HEK293T (cell line): ENCODE measurements at regions not wholly inside any gene's neighbourhood (a gene's known extent, or its start where the extent isn't known, plus 50 kb on each side); places are given as distances from the start of the nearest gene placed in this dataset.
"Not testable (repeated sequence)": the region's sequence is repeated elsewhere in the genome, so short reads cannot be mapped to it uniquely, and the experiment has no call there.

Experiments used
- ARNT ChIP-seq: fragments of 450-650 bp; IDR thresholded peaks from 2 replicates; pipeline ENCODE4 v1.6.1; 2017; ENCODE audit warnings: mild to moderate bottlenecking
- BHLHE40 ChIP-seq: fragments of 450-650 bp; IDR thresholded peaks from 2 replicates; pipeline ENCODE4 v1.6.1; 2016; ENCODE audit warnings: mild to moderate bottlenecking, moderate library complexity, borderline replicate concordance
- CTBP1 ChIP-seq: fragments of 450-650 bp; IDR thresholded peaks from 2 replicates; pipeline ENCODE4 v1.6.1; 2016; ENCODE audit warnings: borderline replicate concordance
- FOXK2 ChIP-seq: fragments of 450-650 bp; IDR thresholded peaks from 2 replicates; pipeline ENCODE4 v1.6.1; 2016; ENCODE audit warnings: mild to moderate bottlenecking
- FOXM1 ChIP-seq: fragments of 450-650 bp; IDR thresholded peaks from 2 replicates; pipeline ENCODE4 v1.6.1; 2017; ENCODE audit warnings: mild to moderate bottlenecking, borderline replicate concordance
- PKNOX1 ChIP-seq: fragments of 450-650 bp; IDR thresholded peaks from 2 replicates; pipeline ENCODE4 v1.6.1; 2016
- SP1 ChIP-seq: fragments of 450-650 bp; IDR thresholded peaks from 2 replicates; pipeline ENCODE4 v1.6.1; 2017
- SUZ12 ChIP-seq: fragments of 450-650 bp; IDR thresholded peaks from 2 replicates; pipeline ENCODE4 v1.6.1; 2016; ENCODE audit warnings: mild to moderate bottlenecking
- TARDBP ChIP-seq: fragments of 450-650 bp; IDR thresholded peaks from 2 replicates; pipeline ENCODE4 v1.6.1; 2016

DNA sequence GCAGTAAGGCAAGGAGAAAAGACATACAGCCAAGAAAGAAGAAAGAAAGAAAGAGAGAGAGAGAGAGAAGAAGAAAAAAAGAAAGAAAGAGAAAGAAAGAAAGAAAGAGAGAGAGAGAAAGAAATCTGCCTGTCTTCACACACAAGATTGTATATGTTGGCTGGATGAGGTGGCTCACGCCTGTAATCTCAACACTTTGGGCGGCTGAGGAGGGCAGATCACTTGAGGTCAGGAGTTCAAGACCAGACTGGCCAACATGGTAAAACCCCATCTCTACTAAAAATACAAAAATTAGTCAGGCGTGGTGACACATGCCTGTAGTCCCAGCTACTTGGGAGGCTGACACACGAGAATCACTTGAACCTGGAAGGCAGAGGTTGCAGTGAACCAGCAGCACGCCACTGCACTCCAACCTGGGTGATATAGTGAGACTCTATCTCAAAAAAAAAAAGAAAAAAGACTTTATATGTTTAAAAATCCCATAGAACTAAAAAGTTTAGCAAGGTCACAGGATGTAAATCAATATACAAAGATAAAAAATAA lies 89.0 kb downstream of the C9orf50 start:
- not testable (repeated sequence) for TF ChIP-seq FOXM1, ARNT, PKNOX1, BHLHE40, SP1, TARDBP, FOXK2, SUZ12, CTBP1
